Caco-2 (cell line): ENCODE measurements at regions not wholly inside any gene's neighbourhood (a gene's known extent, or its start where the extent isn't known, plus 50 kb on each side); places are given as distances from the start of the nearest gene placed in this dataset.

ENCODE experiments used
- BruUV-seq: library from RNA; stranded (reverse); fragments of 400-500 nt; replicated peaks from 2 replicates; lab custom pipeline; 2021; lab: Mats Ljungman, UMichigan
- CTCF ChIA-PET: fragments of 300-600 bp; sonication (Branson Sonifier 250); formaldehyde crosslinking; loops from one replicate; lab custom pipeline; 2022; ENCODE audit warnings: antibody characterized with exemption; lab: Charles Lee
- POLR2A ChIA-PET: fragments of 300-600 bp; sonication (Branson Sonifier 250); formaldehyde crosslinking; loops from one replicate; lab custom pipeline; 2022; ENCODE audit warnings: antibody characterized with exemption; lab: Charles Lee
- DNase-seq, 2 experiments: peaks; one replicate each; pipeline versions ENCODE4 v3.0.0 to v3.0.0-alpha.2; 2020 to 2022
- H3K27me3 ChIP-seq: replicated peaks from 2 replicates; pipeline ENCODE4 v1.6.0; 2011; ENCODE audit warnings: low read length; ENCODE audit not compliant: control insufficient read depth, insufficient read depth
- H3K36me3 ChIP-seq: 2 replicates; pipeline ENCODE4 v1.5.1; 2011; ENCODE audit warnings: low read length; ENCODE audit not compliant: control insufficient read depth, insufficient read depth
- H3K4me1 ChIP-seq: fragments of 250-450 bp; sonication (Bioruptor Pico); 2 replicates; pipeline ENCODE4 v1.5.1; 2020; ENCODE audit warnings: mild to moderate bottlenecking
- H3K4me3 ChIP-seq: 2 replicates; pipeline ENCODE4 v1.5.1; 2011; ENCODE audit warnings: low read depth, mild to moderate bottlenecking, control low read depth, low read length
- H3K9me3 ChIP-seq: fragments of 250-450 bp; sonication (Bioruptor Pico); 2 replicates; pipeline ENCODE4 v1.5.1; 2020; ENCODE audit warnings: mild to moderate bottlenecking, moderate library complexity
- H3K27ac Mint-ChIP-seq: one replicate; pipeline ENCODE4 v1.8.0; 2022; ENCODE audit warnings: mixed read lengths; ENCODE audit not compliant: unreplicated experiment
- H3K27me3 Mint-ChIP-seq: one replicate; pipeline ENCODE4 v1.8.0; 2022; ENCODE audit warnings: mixed read lengths; ENCODE audit not compliant: insufficient read depth, unreplicated experiment
- H3K36me3 Mint-ChIP-seq: one replicate; pipeline ENCODE4 v1.8.0; 2022; ENCODE audit warnings: mild to moderate bottlenecking, mixed read lengths; ENCODE audit not compliant: insufficient read depth, unreplicated experiment
- H3K4me1 Mint-ChIP-seq: one replicate; pipeline ENCODE4 v1.8.0; 2022; ENCODE audit warnings: low read depth, mixed read lengths; ENCODE audit not compliant: unreplicated experiment
- H3K4me3 Mint-ChIP-seq: one replicate; pipeline ENCODE4 v1.8.0; 2022; ENCODE audit warnings: mild to moderate bottlenecking, moderate library complexity, mixed read lengths; ENCODE audit not compliant: unreplicated experiment
- H3K9me3 Mint-ChIP-seq: one replicate; pipeline ENCODE4 v1.8.0; 2022; ENCODE audit warnings: mixed read lengths; ENCODE audit not compliant: unreplicated experiment
- intact Hi-C: fragments of 100-400 bp; cut with micrococcal nuclease; formaldehyde crosslinking; loops from one replicate; pipeline ENCODE4 v1.10.0; 2022; ENCODE audit not compliant: unreplicated experiment
- TF ChIP-seq, protein P1 (sequence below), 2 experiments: fragments of 200-600 bp in 1 of 2; IDR thresholded peaks; 1 replicate in 1 of 2; 2 replicates in 1 of 2; pipeline versions ENCODE4 v1.5.1 to v1.8.0; 2011 to 2022; ENCODE audit warnings: antibody characterized with exemption in 1 of 2, control low read depth in 1 of 2, inconsistent platforms in 1 of 2, low read depth in 1 of 2, low read length in 1 of 2, mild to moderate bottlenecking in 1 of 2, moderate library complexity in 1 of 2; ENCODE audit not compliant: insufficient read depth in 1 of 2, severe bottlenecking in 1 of 2, unreplicated experiment in 1 of 2

DNA sequence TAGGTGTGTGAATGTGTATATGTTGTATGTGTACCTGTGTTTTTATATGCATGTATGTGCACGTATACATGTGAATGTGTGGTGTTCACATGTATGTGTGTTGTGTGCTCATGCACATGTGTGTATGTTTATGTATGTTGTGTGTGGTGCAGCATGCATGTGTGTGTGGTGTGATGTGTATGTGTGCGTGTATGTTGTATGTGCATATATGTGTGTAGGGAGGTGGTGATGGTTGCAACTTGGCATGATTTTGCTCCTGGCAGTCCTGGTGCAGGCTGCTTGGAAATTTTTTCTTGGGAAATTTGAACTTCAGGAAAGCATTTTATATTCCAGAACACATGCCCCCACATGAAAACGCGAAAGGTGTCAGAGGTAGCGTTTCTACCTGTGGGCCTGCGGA lies 1177.8 kb downstream of the TBC1D22A start:
- no peaks in the 10 kb centered on the region for H3K36me3 Mint-ChIP-seq
- H3K4me3 Mint-ChIP-seq, result no peak overlapping the region
- no peak overlapping the region for H3K27ac Mint-ChIP-seq
- no peaks in the 10 kb centered on the region for H3K27me3 Mint-ChIP-seq
- Histone ChIP-seq H3K4me3 (no peak overlapping the region), H3K9me3 (no peaks in the 10 kb centered on the region), H3K27me3 (no peaks in the 10 kb centered on the region), H3K36me3 (no peaks in the 10 kb centered on the region), H3K4me1 (no peaks in the 10 kb centered on the region)
- intact Hi-C loops, result no loop called here
- no peaks in the 10 kb centered on the region for H3K4me1 Mint-ChIP-seq
- CTCF ChIA-PET, result no interaction called here
- BruUV-seq, result no TSS peak
- POLR2A ChIA-PET, result no interaction called here
- no peak for DNase-seq
- TF ChIP-seq, protein P1, sequence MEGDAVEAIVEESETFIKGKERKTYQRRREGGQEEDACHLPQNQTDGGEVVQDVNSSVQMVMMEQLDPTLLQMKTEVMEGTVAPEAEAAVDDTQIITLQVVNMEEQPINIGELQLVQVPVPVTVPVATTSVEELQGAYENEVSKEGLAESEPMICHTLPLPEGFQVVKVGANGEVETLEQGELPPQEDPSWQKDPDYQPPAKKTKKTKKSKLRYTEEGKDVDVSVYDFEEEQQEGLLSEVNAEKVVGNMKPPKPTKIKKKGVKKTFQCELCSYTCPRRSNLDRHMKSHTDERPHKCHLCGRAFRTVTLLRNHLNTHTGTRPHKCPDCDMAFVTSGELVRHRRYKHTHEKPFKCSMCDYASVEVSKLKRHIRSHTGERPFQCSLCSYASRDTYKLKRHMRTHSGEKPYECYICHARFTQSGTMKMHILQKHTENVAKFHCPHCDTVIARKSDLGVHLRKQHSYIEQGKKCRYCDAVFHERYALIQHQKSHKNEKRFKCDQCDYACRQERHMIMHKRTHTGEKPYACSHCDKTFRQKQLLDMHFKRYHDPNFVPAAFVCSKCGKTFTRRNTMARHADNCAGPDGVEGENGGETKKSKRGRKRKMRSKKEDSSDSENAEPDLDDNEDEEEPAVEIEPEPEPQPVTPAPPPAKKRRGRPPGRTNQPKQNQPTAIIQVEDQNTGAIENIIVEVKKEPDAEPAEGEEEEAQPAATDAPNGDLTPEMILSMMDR (IDR thresholded peaks at IDR 0.05; ENCODE audit: insufficient read depth in 1 of 2, low read depth in 1 of 2, low read length in 1 of 2, severe bottlenecking in 1 of 2, unreplicated experiment in 1 of 2), result no peak
- H3K9me3 Mint-ChIP-seq, result peaks cover 12% of the 10 kb centered on the region

DNA sequence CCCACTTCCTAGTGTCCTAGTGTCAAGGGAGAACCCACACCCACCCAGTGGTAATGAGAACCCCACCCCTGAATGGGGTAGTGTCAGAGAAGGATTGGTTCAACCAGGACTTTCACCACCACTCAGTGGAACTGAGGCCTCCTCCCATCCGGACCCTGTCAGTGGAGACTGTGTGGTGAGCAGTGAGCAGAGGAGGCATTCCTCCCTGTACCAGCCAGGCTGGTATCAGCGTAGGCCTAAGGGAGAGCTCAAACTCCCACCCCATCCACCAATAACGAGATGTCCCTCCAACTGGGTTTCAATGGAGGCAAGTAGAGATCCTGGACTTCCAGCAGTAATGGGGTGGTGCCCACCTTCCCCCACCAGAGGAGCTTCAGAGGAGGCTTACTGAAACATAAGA lies 1171.4 kb downstream of the TBC1D22A start:
- Histone ChIP-seq H3K9me3 (no peaks in the 10 kb centered on the region), H3K4me3 (no peak overlapping the region), H3K36me3 (no peaks in the 10 kb centered on the region), H3K27me3 (no peaks in the 10 kb centered on the region), H3K4me1 (no peaks in the 10 kb centered on the region)
- H3K36me3 Mint-ChIP-seq, result no peaks in the 10 kb centered on the region
- H3K27me3 Mint-ChIP-seq, result no peaks in the 10 kb centered on the region
- H3K4me1 Mint-ChIP-seq, result no peaks in the 10 kb centered on the region
- no peak overlapping the region for H3K4me3 Mint-ChIP-seq
- ChIA-PET POLR2A (no interaction called here), CTCF (no interaction called here)
- no peak for DNase-seq
- peaks cover 12% of the 10 kb centered on the region for H3K9me3 Mint-ChIP-seq
- no peak overlapping the region for H3K27ac Mint-ChIP-seq
- intact Hi-C loops, result no loop called here
- no TSS peak for BruUV-seq
- TF ChIP-seq, protein P1 (IDR thresholded peaks at IDR 0.05; ENCODE audit: insufficient read depth in 1 of 2, low read depth in 1 of 2, low read length in 1 of 2, severe bottlenecking in 1 of 2, unreplicated experiment in 1 of 2), result no peak

DNA sequence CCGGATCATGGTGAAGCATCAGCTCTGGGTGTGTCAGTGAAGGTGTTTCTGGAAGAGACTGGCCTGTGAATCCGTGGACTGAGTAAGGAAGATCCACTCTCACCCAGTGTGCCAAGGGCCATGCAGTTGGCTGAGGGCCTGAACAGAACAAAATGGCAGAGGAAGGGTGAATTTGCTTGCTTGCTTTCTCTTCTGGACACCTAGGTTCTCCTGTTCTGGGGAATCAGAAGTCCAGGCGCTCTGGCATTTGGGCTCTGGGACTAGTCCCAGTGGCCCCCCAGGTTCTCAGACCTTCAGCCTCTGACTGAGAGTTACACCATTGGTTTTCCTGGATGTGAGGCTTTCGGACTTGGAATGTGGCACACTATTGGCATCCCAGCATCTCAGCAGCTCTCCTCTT lies 1170.8 kb downstream of the TBC1D22A start:
- Mint-ChIP-seq H3K4me1 (no peaks in the 10 kb centered on the region), H3K27me3 (no peaks in the 10 kb centered on the region), H3K9me3 (peaks cover 12% of the 10 kb centered on the region), H3K4me3 (no peak overlapping the region), H3K27ac (no peak overlapping the region), H3K36me3 (no peaks in the 10 kb centered on the region)
- H3K36me3 ChIP-seq, result no peaks in the 10 kb centered on the region
- H3K4me3 ChIP-seq, result no peak overlapping the region
- POLR2A ChIA-PET, result no interaction called here
- no peaks in the 10 kb centered on the region for H3K27me3 ChIP-seq
- TF ChIP-seq, protein P1 (IDR thresholded peaks at IDR 0.05; ENCODE audit: insufficient read depth in 1 of 2, low read depth in 1 of 2, low read length in 1 of 2, severe bottlenecking in 1 of 2, unreplicated experiment in 1 of 2), result no peak
- CTCF ChIA-PET, result no interaction called here
- no peak for DNase-seq
- intact Hi-C loops, result no loop called here
- no peaks in the 10 kb centered on the region for H3K9me3 ChIP-seq
- BruUV-seq, result no TSS peak
- H3K4me1 ChIP-seq, result no peaks in the 10 kb centered on the region
